Medulla oblongata (tissue), 1 donor: ENCODE measurements at regions not wholly inside any gene's neighbourhood (a gene's known extent, or its start where the extent isn't known, plus 50 kb on each side); places are given as distances from the start of the nearest gene placed in this dataset.
"Not testable (repeated sequence)": the region's sequence is repeated elsewhere in the genome, so short reads cannot be mapped to it uniquely, and the experiment has no call there.

Source experiments
- DNase-seq: peaks from one replicate; pipeline ENCODE4 v3.0.0-alpha.2; 2015; ENCODE audit errors: extremely low spot score

GRCh38 chr6:57860481-57861315, 543.3 kb downstream of the PRIM2 start:
- DNase-seq: not testable (repeated sequence)

- DNase-seq: not testable (repeated sequence)
These were observed 552.7 kb downstream of the PRIM2 start for GRCh38 chr6:57870083-57870482.

GRCh38 chr6:57873424-57873823, 556.0 kb downstream of the PRIM2 start:
- DNase-seq: not testable (repeated sequence)

- not testable (repeated sequence) for DNase-seq
These were observed 559.2 kb downstream of the PRIM2 start for GRCh38 chr6:57876659-57877058.

DNA sequence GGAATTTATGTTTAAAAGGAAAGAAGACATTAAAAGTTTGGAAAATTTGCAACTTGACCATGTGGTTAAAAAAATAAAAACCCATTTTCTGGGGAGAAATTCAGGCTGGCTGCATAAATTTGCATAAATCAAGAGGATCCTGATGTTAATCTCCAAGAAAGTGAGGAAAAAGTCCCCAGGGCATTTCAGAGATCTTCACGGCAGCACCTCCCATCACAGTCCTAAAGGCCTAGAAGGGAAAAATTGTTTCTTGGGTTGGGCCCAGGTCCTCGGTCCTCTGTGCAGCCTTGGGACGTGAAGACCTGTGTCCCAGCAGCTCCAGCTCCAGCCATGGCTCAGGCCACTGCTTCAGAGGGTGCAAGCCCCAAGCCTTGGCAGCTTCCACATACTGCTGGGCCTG, 560.3 kb downstream of the PRIM2 start:
- not testable (repeated sequence) for DNase-seq

DNA sequence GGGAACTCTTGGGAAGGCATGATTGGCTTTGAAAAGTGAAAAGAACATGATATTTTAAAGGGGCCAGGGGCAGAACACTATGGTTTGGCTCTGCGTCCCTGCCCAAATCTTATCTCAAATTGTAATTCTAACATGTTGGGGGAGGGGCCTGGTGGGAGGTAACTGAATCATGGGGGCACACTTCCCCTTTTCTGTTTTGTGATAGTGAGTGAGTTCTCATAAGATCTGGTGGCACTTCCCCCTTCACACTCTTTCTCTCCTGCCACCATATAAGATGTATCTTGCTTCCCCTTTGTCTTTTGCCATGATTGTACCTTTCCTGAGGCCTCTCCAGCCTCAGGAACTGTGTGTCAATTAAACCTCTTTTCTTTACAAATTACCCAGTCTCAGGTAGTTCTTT, 561.4 kb downstream of the PRIM2 start:
- not testable (repeated sequence) for DNase-seq

GRCh38 chr6:57898850-57899249, 581.4 kb downstream of the PRIM2 start:
- not testable (repeated sequence) for DNase-seq

- DNase-seq: not testable (repeated sequence)
These were observed 583.4 kb downstream of the PRIM2 start for GRCh38 chr6:57900687-57901399.

GRCh38 chr6:57901445-57901844, 584.0 kb downstream of the PRIM2 start:
- not testable (repeated sequence) for DNase-seq

GRCh38 chr6:57904356-57904755, 586.9 kb downstream of the PRIM2 start:
- DNase-seq: not testable (repeated sequence)

DNA sequence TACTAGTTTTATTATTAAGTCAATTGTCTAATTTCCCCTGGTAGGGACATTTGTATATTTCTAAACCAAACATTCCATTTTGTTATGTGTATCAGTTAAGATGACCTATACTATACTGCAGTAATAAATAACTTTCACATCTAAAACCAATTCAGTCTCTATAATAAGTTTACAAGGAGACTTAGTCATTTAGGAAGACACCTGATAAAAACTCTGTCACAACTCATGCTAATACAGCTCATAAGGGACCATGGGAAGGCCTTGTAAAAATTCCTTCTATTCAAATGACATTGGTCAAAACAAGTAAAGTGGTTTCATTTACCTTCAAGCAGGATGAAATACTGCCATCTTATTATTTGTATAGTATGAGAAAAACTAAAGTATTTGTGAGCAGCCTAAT, 597.9 kb downstream of the PRIM2 start:
- DNase-seq: not testable (repeated sequence)

DNA sequence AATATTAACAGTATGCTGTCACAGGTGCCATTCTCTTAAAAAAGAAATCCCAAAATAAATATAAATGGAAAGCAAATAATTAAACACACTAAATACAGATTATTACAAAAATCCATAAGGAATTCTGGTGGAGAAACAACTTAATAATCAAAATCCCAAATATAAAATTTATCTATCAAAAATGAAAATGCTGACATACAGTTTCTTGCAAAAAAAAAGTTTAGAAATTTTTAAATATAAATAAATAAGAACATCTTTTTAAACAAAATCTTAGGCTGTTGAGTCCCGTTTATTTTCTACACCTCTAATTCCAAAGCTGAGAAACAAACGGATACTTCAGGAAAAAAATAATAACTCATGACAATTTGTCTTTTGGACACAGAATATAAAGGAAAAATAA, 625.5 kb downstream of the PRIM2 start:
- DNase-seq: not testable (repeated sequence)

GRCh38 chr6:57946084-57946768, 628.8 kb downstream of the PRIM2 start:
- DNase-seq: not testable (repeated sequence)

DNA sequence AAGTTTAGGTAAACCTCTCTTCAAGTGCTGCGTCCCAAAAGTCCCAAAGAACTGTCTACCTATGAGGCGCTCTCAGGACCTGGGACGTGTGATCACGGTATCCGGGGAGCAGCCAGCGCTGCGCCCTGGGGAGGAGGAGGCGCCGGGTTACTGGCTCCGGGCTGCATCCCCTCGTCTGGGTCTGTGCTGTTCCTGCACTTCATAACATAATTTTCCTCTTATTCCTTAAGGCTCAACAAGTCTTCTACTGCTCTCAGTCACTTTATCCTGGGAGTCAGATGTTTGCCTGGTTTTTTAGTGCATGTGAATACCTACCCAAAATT, 629.3 kb downstream of the PRIM2 start:
- not testable (repeated sequence) for DNase-seq

DNA sequence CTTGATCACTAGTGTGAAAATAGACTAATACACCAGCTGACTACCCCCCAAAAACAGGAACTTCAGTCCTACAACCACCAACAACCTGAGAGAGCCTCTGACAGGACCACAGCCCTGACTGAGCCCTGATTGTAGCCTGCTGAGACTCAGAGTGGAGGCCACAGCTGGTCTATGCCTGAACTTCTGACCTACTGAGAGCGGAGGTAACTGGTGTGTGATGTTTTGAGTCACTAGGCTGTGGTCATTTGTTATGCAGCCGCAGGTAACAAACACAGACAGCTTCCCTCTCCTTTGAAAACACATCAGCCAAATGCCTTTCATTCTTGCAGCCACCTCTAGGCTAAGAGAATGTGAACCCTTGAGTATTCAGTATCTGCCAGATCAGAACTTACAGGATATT, 631.1 kb downstream of the PRIM2 start:
- DNase-seq: not testable (repeated sequence)

- not testable (repeated sequence) for DNase-seq
These were observed 633.0 kb downstream of the PRIM2 start for GRCh38 chr6:57950430-57950829.

DNA sequence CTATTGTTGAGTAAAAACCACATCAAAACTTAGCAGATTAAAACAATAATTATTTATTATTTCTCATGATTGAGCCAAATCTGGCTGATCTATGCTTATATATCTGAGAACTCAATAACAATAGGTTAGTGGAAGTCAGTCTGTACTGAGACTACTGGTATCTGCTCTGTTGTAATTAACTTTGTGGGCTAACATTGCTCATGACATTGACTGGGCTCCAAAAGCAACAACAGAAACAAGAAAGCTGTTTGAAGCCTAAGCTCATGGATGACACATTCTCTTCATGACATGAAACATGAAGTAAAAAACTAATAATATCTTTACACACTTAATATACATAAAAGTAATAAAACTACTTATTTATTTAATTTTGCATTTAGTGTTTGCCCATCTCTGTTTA, 649.3 kb downstream of the PRIM2 start:
- not testable (repeated sequence) for DNase-seq

- DNase-seq: not testable (repeated sequence)
These were observed 654.5 kb downstream of the PRIM2 start for GRCh38 chr6:57971956-57972355.

DNA sequence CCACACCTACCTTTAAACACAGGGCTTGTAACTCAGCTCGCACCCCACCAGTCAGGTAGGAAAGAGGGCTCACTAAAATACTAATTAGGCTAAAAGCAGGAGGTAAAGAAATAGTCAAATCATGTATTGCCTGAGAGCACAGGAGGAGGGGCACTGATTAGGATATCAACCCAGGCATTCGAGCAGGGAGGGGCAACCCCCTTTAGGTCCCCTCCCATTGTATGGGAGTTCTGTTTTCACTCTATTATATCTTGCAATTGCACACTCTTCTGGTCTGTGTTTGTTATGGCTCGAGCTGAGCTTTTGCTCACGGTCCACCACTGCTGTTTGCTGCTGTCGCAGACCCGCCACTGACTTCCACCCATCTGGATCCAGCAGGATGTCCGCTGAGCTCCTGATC, 657.2 kb downstream of the PRIM2 start:
- no peak for DNase-seq

GRCh38 chr6:57975127-57975526, 657.7 kb downstream of the PRIM2 start:
- not testable (repeated sequence) for DNase-seq

- not testable (repeated sequence) for DNase-seq
These were observed 658.9 kb downstream of the PRIM2 start for GRCh38 chr6:57976371-57976770.

DNA sequence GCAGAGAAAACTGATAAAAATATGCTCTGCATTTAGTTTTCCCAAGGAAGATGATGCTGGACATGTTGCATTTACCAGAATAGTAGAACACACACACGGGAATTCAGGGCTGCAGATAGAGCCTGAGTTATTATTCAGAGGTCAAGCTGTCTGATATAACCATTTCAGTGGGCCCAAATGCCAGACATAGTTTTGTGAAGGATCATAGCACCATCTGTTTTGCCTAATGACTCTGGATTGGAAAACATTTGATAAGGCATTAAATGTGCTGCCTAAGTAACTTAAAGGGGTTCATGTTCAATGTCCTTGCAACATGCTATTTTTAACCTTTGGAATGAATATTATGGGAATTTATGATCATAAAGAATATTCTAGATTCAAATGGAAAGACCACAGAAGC, 666.2 kb downstream of the PRIM2 start:
- DNase-seq: not testable (repeated sequence)
